HepG2 (cell line): ENCODE measurements at regions not wholly inside any gene's neighbourhood (a gene's known extent, or its start where the extent isn't known, plus 50 kb on each side); places are given as distances from the start of the nearest gene placed in this dataset.

Experiments used
- FOXO1 ChIP-seq: sonication (generic); formaldehyde crosslinking; IDR thresholded peaks from 2 replicates; pipeline ENCODE4 v1.4.0; 2020; ENCODE audit warnings: missing genetic modification reagents
- JARID2 ChIP-seq: sonication (generic); formaldehyde crosslinking; IDR thresholded peaks from 2 replicates; pipeline ENCODE4 v1.8.1; 2023; ENCODE audit warnings: missing genetic modification reagents, inconsistent platforms; ENCODE audit not compliant: insufficient replicate concordance
- NFIB ChIP-seq: sonication (generic); formaldehyde crosslinking; IDR thresholded peaks from 2 replicates; pipeline ENCODE4 v1.9.0; 2021; ENCODE audit warnings: missing genetic modification reagents, mild to moderate bottlenecking, borderline replicate concordance
- PHF20 ChIP-seq: sonication (generic); formaldehyde crosslinking; IDR thresholded peaks from 2 replicates; pipeline ENCODE4 v1.5.0; 2020; ENCODE audit warnings: mild to moderate bottlenecking, missing genetic modification reagents
- SMC3 ChIP-seq: IDR thresholded peaks from 2 replicates; pipeline ENCODE4 v1.6.1; 2011; ENCODE audit warnings: low read length, improper control_type of control experiment
- SOX6 ChIP-seq, 2 experiments: fragments of 450-650 bp in 1 of 2; sonication (generic) in 1 of 2; formaldehyde crosslinking in 1 of 2; IDR thresholded peaks; 2 replicates each; pipeline versions ENCODE4 v1.4.0 to v1.6.1; 2017 to 2020; ENCODE audit warnings: antibody characterized with exemption in 1 of 2, mild to moderate bottlenecking in 1 of 2, missing genetic modification reagents in 1 of 2
- STAG1 ChIP-seq: sonication (generic); formaldehyde crosslinking; IDR thresholded peaks from 2 replicates; pipeline ENCODE4 v1.4.0; 2020; ENCODE audit warnings: missing genetic modification reagents
- XRCC5 ChIP-seq: fragments of 200-400 bp; formaldehyde crosslinking; optimal IDR thresholded peaks from 2 replicates; pipeline ENCODE3; 2017; ENCODE audit warnings: mild to moderate bottlenecking, low read length
- ZNF570 ChIP-seq: sonication (generic); formaldehyde crosslinking; IDR thresholded peaks from 2 replicates; pipeline ENCODE4 v1.4.0; 2020; ENCODE audit warnings: mild to moderate bottlenecking, missing genetic modification reagents, borderline replicate concordance
- ZNF607 ChIP-seq: sonication (generic); formaldehyde crosslinking; IDR thresholded peaks from 2 replicates; pipeline ENCODE4 v1.5.1; 2020; ENCODE audit warnings: missing genetic modification reagents, mild to moderate bottlenecking, borderline replicate concordance
- TF ChIP-seq, protein P1 (sequence below): conservative IDR thresholded peaks from 2 replicates; pipeline ENCODE4 v1.6.1; 2018; ENCODE audit warnings: missing genetic modification reagents
- TF ChIP-seq, protein P2 (sequence below): sonication (generic); formaldehyde crosslinking; IDR thresholded peaks from 2 replicates; pipeline ENCODE4 v1.9.0; 2022; ENCODE audit warnings: low read depth, missing genetic modification reagents

DNA sequence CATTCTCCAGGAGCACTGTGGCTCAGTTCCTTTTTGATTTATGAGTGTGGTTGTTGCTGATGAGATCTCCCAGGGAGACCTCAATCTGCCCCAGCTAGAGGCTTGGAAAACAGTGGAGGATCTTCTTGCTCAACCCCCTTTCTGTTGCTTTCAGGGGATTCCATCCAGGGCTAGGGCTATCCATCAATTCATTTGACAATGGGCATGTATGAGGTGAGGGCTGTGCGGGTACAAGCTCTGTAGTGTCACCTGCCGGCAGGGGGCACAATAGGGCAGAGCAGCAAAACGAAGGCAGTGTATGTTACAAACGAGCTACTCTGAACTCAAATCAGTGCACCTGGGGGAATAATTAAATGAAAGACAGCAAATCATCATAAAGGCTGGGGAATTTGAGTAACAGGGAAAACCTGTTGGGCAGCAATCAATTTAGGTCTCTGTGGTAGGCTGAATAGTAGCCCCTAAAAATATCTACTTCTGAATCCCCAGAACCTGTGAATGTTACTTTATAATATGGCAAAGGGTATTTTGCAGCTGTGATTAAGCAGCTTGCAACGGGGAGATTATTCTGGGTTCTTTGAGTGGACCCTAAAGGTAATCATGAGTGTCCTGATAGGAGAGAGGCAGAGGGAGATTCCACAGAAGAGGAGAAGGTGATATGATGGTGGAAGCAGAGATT, 170.3 kb upstream of the ZBED5 start (continued):
- TF ChIP-seq JARID2 (CRISPR knock-in tag) (no peak), ZNF607 (CRISPR knock-in tag) (no peak), PHF20 (CRISPR knock-in tag) (no peak), NFIB (CRISPR knock-in tag) (no peak), SOX6 (IDR thresholded peaks at IDR 0.05) (no peak), SOX6 (CRISPR knock-in tag; IDR thresholded peaks at IDR 0.05) (no peak), FOXO1 (no peak), STAG1 (peak; percentile 70), ZNF570 (CRISPR knock-in tag) (no peak), SMC3 (peak; percentile 80), XRCC5 (peak; percentile 72)
- TF ChIP-seq, protein P1, sequence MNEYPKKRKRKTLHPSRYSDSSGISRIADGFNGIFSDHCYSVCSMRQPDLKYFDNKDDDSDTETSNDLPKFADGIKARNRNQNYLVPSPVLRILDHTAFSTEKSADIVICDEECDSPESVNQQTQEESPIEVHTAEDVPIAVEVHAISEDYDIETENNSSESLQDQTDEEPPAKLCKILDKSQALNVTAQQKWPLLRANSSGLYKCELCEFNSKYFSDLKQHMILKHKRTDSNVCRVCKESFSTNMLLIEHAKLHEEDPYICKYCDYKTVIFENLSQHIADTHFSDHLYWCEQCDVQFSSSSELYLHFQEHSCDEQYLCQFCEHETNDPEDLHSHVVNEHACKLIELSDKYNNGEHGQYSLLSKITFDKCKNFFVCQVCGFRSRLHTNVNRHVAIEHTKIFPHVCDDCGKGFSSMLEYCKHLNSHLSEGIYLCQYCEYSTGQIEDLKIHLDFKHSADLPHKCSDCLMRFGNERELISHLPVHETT (CRISPR knock-in tag), result no peak
- TF ChIP-seq, protein P2, sequence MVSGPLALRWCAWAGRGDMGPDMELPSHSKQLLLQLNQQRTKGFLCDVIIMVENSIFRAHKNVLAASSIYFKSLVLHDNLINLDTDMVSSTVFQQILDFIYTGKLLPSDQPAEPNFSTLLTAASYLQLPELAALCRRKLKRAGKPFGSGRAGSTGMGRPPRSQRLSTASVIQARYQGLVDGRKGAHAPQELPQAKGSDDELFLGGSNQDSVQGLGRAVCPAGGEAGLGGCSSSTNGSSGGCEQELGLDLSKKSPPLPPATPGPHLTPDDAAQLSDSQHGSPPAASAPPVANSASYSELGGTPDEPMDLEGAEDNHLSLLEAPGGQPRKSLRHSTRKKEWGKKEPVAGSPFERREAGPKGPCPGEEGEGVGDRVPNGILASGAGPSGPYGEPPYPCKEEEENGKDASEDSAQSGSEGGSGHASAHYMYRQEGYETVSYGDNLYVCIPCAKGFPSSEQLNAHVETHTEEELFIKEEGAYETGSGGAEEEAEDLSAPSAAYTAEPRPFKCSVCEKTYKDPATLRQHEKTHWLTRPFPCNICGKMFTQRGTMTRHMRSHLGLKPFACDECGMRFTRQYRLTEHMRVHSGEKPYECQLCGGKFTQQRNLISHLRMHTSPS (CRISPR knock-in tag), result no peak
